HG03064 (cell line): ENCODE measurements at regions not wholly inside any gene's neighbourhood (a gene's known extent, or its start where the extent isn't known, plus 50 kb on each side); places are given as distances from the start of the nearest gene placed in this dataset.

Source experiments
- ATAC-seq: cut with Tn5 transposase; IDR thresholded peaks from one replicate; pipeline ENCODE4 v1.9.1; 2021; ENCODE audit warnings: low read depth; ENCODE audit not compliant: unreplicated experiment

GRCh38 chrX:9147086-9147485, 113.2 kb upstream of the FAM9B start:
- no peak for ATAC-seq

GRCh38 chrX:9147726-9148125, 113.8 kb upstream of the FAM9B start:
- ATAC-seq = no peak

- no peak for ATAC-seq
These were observed 114.9 kb upstream of the FAM9B start for GRCh38 chrX:9148615-9149399.

GRCh38 chrX:9149501-9150245, 115.7 kb upstream of the FAM9B start:
- ATAC-seq = no peak

GRCh38 chrX:9151772-9152307, 117.9 kb upstream of the FAM9B start:
- no peak for ATAC-seq

GRCh38 chrX:9153300-9153699, 119.4 kb upstream of the FAM9B start:
- ATAC-seq = no peak

- no peak for ATAC-seq
These were observed 124.7 kb upstream of the FAM9B start for GRCh38 chrX:9158611-9159010.

GRCh38 chrX:9160698-9161329, 126.9 kb upstream of the FAM9B start:
- ATAC-seq = no peak

GRCh38 chrX:9162698-9163097, 128.8 kb upstream of the FAM9B start:
- no peak for ATAC-seq

- ATAC-seq = no peak
These were observed 129.3 kb upstream of the FAM9B start for GRCh38 chrX:9163214-9163709.

- ATAC-seq = no peak
These were observed 130.2 kb upstream of the FAM9B start for GRCh38 chrX:9164086-9164485.

GRCh38 chrX:9164533-9165426, 130.9 kb upstream of the FAM9B start:
- ATAC-seq = no peak

GRCh38 chrX:9166584-9166944, 132.6 kb upstream of the FAM9B start:
- ATAC-seq = no peak

GRCh38 chrX:9171841-9172463, 138.0 kb upstream of the FAM9B start:
- no peak for ATAC-seq

- ATAC-seq = no peak
These were observed 138.5 kb upstream of the FAM9B start for GRCh38 chrX:9172464-9172850.

- no peak for ATAC-seq
These were observed 146.7 kb upstream of the FAM9B start for GRCh38 chrX:9180623-9181022.

GRCh38 chrX:9182041-9182440, 148.1 kb upstream of the FAM9B start:
- ATAC-seq = no peak

- ATAC-seq = no peak
These were observed 149.6 kb upstream of the FAM9B start for GRCh38 chrX:9183481-9183880.

- ATAC-seq = no peak
These were observed 150.3 kb upstream of the FAM9B start for GRCh38 chrX:9184211-9184610.

GRCh38 chrX:9188117-9188516, 154.2 kb upstream of the FAM9B start:
- no peak for ATAC-seq
